ENCODE measurements at regions not wholly inside any gene's neighbourhood (a gene's known extent, or its start where the extent isn't known, plus 50 kb on each side); places are given as distances from the start of the nearest gene placed in this dataset.

DNA sequence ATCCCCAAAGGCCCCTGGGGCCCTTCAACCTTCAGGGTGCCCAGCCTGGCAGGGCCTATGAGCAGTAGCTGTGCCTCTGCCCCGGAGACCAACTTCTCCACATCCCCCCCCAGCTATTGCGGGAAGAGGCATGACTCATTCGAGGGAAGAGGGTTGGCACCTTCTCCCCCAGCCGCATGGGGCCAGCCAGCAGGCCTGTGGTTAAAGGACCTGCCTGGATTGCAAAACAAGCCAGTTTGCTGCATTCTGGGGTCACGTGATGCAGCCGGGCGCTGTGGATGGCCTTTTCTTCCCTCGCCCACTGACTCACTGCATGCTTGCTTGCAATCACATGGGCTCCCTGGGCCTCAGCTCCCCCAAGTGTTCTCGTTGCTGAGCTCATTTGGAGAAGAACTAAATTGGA is 182.5 kb downstream of the MAFB start:
- DNase-seq (ENCODE audit: insufficient read length, low spot score) (peak; percentile 73), FAIRE-seq (no peak)

DNA sequence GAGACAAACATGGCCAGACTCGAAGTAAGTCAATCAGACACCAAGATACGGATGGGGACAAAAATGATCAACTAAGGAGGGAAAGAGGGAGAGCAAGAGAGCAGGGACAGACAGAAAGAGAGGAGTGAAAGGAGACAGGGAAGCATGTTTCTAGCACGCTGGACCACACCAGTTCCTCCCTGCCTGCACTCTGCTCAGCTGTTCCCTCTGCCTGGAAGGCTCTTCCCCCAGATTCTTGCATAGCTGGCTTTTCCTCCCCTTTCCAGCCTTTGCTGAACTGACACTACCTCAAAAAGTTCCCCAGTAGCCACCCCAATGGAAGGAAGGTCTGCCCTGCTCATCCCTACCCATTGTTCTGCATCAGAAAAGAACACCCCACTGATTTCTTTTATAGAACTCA is 185.9 kb downstream of the MAFB start:
- DNase-seq (ENCODE audit: insufficient read length, low spot score) = no peak
- no peak for FAIRE-seq
- TF ChIP-seq POLR2A (IDR thresholded peaks at IDR 0.05; ENCODE audit: low read depth, low read length) = no peak

More for the DNA sequence above, 182.5 kb downstream of the MAFB start:
- no peak for TF ChIP-seq POLR2A (IDR thresholded peaks at IDR 0.05; ENCODE audit: low read depth, low read length)

DNA sequence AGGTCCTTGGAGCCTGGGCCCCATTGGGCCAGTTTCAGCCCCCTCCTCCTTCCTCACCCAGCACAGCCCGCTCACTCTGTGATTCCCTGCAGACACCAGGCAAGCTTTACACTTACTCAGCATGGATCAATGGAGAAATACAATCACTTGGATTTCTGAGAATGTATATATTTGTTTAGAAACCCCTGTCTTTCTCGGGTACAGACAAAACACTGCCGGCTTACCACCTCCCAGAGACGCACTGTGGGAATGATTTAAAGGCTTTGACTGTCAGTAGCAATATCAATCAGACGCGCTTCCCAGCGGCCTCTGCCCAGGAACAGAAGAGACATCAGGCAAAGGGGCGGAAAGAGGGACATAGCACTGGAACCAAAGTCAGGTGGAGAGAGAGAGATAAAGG is 186.5 kb downstream of the MAFB start:
- FAIRE-seq (no peak), DNase-seq (ENCODE audit: insufficient read length, low spot score) (no peak)
- TF ChIP-seq POLR2A (IDR thresholded peaks at IDR 0.05; ENCODE audit: low read depth, low read length) = no peak

DNA sequence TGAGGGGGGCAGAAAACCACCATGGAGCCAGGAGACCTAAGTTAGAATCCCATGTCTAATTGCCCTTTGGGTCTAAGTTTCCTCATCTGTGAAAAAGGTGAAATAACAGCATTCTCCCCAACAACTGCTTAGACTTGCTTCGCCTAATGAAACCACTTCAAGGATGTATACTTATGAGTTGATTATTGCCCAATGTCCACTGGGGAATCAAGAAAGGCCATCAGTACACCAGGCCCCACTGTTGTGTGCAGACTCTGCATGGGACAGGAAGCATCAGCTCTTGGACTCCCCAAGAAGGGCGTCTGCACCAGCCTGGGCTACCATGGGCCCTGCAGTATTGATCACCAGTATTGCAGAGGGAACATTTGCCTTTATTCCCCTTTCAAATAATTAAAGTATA is 189.6 kb downstream of the MAFB start:
- no peak for TF ChIP-seq POLR2A (IDR thresholded peaks at IDR 0.05; ENCODE audit: low read depth, low read length)
- FAIRE-seq = no peak
- no peak for DNase-seq (ENCODE audit: insufficient read length, low spot score)

DNA sequence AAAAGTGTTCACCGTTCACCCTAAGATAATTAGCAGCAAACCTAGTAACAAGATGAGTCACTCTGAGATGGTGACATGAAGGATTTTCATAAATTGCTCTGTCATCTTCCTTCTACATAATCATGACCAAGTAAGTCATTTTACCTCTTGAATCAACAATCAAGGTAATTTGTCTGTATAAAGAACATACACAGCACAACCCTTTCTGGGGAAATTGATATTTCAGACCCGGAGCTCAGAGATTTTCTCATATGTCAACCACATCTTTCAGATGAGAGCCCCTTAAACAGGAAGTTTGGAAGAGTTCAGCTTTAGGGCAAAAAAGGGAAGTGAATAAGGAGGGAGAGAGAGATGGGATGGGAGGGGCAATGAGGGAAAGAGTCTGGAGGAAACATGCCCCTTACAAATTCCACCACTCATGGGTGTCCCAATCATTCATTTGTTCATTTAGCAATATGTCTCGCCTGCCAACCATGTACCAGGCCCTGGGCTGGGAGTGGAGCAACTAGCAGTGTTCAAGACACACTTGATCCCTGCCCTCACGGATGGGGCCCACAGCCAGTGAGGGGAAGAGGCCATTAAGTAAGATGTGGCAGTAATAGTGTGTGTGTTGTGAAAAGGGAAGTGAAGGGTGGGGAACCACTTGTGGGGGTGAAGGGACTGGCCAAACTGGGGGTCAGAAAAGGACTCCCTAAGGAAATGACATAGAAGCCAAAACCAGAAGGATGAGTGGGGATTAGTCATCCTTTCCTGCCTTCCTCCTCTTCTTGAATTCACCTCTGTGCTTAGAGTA is 190.9 kb downstream of the MAFB start:
- no peak for DNase-seq (ENCODE audit: insufficient read length, low spot score)
- FAIRE-seq = no peak
- TF ChIP-seq POLR2A (IDR thresholded peaks at IDR 0.05; ENCODE audit: low read depth, low read length) = no peak

DNA sequence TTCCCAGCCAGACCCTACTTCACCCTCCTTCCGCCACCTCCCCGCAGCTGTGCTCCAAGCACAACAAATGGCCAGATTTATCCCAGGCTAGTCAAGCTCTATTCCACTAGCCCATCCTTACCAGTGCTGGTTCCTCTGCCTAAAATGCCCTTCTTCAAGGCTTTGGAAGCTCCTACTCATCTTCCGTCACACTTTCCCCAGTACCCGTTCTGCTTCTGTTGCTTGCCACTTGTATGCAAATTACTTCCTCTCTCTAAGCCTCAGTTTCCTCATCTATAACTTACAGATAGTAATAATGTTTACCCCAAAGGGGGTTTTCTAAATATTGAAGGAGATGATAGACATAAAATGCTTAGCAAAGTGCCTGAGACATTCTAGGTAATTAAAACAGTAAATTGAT is 193.1 kb downstream of the MAFB start:
- DNase-seq (ENCODE audit: insufficient read length, low spot score) = no peak
- FAIRE-seq = no peak
- no peak for TF ChIP-seq POLR2A (IDR thresholded peaks at IDR 0.05; ENCODE audit: low read depth, low read length)

DNA sequence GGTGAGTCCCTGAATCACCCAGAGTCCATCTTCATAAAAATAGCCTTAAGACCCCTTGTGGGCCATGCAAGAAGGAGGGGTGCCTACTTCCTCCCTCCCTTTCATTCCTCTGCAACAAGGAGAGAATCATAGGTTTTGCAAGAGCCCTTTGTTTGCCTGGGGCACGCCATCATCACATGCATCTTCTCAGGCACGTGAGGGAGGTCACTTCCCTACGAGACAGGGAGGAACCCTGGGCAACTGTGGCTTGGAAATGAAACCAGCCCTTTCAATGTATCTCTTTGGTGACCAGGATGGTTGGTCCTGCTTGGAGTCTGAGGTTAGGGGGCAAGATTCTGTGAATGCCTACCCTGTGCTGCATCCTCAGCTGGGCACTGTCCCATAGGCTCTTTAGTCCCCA is 194.8 kb downstream of the MAFB start:
- no peak for FAIRE-seq
- no peak for DNase-seq (ENCODE audit: insufficient read length, low spot score)

DNA sequence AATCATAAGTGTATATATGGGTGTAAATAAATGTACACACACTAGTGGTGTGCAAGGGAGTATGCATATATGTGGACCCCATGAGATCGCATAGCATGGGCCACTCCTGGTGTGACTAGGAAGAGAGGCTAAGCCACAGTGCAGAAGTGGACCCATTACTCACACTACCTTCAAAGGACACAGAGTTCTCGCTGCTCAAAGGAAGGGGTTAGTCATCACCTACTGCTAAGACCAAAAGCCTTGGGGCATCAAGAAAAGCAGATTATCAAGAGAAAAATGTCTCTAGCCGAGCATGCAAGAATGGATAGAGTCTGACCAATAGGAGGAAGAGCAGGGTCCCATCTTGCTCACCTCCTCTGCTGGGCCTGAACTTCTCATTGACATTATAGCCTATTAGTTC is 195.5 kb downstream of the MAFB start:
- TF ChIP-seq POLR2A (IDR thresholded peaks at IDR 0.05; ENCODE audit: low read depth, low read length) = no peak
- FAIRE-seq = no peak
- no peak for DNase-seq (ENCODE audit: insufficient read length, low spot score)

More for the DNA sequence above, 194.8 kb downstream of the MAFB start:
- no peak for TF ChIP-seq POLR2A (IDR thresholded peaks at IDR 0.05; ENCODE audit: low read depth, low read length)

DNA sequence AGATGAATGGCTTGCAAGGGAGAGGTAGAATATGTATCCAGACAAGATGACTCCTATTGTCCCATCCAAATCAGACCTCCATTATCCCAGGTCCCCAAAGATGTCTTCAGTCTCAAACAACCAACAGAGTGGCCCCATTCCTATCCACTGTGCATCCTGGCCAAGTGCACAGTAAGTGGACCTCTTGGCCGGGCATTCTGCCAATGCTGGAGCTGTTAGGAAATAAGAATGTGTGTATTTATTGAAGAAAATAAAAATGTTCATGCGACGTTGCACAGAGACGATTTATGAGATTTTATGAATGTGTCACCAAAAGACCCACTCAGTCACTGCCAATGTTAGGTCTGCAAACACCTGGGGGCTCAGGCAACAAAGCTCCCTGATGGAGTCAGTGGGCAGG is 196.0 kb downstream of the MAFB start:
- no peak for DNase-seq (ENCODE audit: insufficient read length, low spot score)
- no peak for FAIRE-seq
- TF ChIP-seq POLR2A (IDR thresholded peaks at IDR 0.05; ENCODE audit: low read depth, low read length) = no peak

DNA sequence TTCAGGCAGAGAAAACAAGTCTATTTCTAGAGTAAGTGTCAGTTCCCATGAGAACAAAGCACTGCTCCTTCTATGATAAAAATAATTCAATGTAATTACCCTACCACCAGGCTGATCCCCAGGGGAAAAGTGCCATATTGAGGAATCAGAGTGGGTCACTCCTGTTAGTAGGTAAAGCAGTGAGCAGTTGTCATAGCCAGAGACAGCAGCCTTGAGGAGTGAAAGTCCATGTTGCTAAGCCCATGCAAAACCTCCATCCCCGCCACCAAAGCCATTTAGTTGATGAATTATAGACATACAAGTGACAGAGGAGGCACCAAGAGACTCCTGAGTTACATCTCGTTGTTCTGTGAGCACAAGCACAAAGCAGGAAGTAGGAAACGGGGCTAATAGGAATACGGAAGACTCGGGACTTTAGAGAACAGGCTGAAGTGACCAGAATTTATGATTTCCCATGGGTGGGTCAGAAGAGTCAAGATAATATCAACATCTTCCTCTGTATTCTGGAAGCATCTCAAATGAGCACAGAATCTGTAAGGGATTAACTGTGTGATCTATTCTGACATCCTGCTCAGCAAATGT is 197.9 kb downstream of the MAFB start:
- no peak for FAIRE-seq
- TF ChIP-seq POLR2A (IDR thresholded peaks at IDR 0.05; ENCODE audit: low read depth, low read length) = no peak

DNA sequence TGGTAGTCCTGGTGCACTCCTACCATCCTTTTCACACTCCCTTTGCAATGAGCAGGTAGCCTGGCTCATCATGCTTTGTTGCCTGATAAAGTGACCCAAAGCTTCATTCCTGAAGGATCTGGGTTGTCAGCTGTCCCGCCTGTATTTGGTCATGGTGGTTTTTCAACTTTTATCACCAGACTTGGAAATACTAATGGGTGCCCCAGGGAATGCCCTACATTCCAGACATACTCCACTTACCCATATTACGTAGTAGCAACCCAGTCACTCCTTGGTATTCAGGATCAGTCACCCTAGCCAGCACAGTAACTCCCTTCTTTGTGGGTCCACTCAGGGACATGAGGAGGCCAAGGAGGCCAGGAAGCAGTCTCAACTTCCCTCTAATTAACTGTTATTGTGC is 199.2 kb downstream of the MAFB start:
- no peak for FAIRE-seq
- no peak for TF ChIP-seq POLR2A (IDR thresholded peaks at IDR 0.05; ENCODE audit: low read depth, low read length)
- DNase-seq (ENCODE audit: insufficient read length, low spot score) = peak; percentile 10

More for the DNA sequence above, 197.9 kb downstream of the MAFB start:
- DNase-seq (ENCODE audit: insufficient read length, low spot score) = no peak

DNA sequence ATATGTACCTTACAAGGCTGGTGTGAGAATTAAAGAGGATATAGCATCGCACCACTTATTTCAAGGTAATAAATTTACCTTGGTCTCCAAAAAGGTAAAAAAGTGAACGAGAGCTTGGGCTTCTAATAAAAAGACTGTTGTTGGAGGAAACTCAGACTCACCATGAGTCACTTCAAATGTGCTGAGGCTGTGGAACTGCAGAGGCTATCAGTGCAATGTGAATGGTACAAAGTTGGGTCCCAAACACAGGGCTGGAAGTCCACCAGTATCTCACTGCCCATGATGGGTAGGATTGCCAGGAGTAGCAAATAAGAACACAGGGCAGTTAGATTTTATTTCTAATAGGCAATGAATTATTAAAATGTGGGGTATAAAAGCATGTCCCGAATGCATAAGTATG is 200.6 kb downstream of the MAFB start:
- DNase-seq (ENCODE audit: insufficient read length, low spot score) = no peak
- TF ChIP-seq POLR2A (IDR thresholded peaks at IDR 0.05; ENCODE audit: low read depth, low read length) = no peak
- no peak for FAIRE-seq

DNA sequence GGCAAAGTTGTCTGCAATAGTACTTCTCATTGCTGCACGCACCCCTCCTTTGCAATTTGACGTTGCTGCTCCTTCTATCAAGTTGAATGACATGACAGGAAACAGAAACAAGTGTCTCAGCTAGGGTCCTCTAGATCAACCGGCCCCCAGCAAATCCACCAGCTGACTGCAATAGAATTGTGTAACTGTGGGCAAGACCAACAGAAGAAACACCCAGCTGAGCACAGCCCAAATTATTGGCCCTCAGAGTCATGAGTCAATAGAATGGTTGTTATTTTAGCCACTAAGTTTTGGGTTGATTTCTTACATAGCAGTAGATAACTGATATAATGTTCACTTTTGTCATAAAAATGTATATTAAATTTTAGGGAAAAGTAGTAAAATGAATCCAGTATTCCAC is 202.7 kb downstream of the MAFB start:
- no peak for TF ChIP-seq POLR2A (IDR thresholded peaks at IDR 0.05; ENCODE audit: low read depth, low read length)
- FAIRE-seq = no peak

DNA sequence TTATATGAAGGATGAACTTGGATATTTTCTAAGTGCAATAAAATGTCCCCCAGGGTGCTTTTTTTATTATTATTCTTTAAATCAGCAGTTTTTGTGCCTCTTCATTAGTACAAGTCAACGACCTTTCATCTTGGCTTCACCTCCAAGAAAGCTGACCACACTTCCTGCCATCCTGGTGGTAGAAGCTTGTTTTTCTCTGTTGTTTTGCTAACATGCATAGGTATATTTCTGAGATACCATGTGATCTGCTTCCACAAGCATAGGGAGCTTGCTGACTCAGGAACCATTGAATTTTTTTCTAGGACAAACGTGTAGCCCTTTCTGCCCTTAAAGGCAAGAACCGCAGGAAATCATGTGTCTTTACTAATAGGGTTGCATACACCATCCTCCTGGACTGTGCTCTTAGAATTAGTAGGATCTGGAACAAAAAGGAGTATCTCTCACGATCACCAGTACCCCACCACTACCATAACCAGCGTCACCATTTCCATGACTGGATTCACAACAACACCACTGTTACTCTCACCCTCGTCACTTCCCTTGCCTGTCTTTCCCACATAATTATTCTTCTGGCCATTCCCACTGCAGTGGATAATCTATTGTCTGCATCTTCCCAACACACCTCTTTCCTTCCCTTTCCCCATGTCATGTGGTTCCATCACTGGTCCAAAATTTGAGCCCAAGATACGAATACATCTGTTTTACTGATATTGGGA is 207.1 kb downstream of the MAFB start:
- no peak for TF ChIP-seq POLR2A (IDR thresholded peaks at IDR 0.05; ENCODE audit: low read depth, low read length)
- FAIRE-seq (no peak), DNase-seq (ENCODE audit: insufficient read length, low spot score) (no peak)

More for the DNA sequence above, 202.7 kb downstream of the MAFB start:
- DNase-seq (ENCODE audit: insufficient read length, low spot score) = no peak

DNA sequence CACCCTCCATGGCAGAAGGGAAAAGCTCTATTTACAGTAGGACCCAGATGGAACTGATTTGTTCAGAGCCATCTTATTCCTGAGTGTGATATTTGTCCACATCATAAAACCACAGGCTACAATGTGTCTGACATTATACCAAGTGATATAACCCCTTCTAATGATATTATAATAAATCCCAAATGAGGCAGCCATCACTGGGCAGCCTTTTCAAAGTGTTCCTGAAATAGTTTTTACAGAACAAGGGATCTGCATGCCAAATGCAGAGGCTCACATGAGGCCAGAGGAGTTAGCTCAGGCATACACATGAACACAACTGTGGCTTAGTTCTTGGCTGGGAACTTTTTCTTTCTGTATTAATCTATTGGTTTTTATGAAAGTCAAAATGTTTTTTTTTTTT is 207.7 kb downstream of the MAFB start:
- FAIRE-seq (no peak), DNase-seq (ENCODE audit: insufficient read length, low spot score) (no peak)
- no peak for TF ChIP-seq POLR2A (IDR thresholded peaks at IDR 0.05; ENCODE audit: low read depth, low read length)

Measured in H54 (cell line).